Duodenal mucosa (tissue), 2 donors: ENCODE measurements at regions not wholly inside any gene's neighbourhood (a gene's known extent, or its start where the extent isn't known, plus 50 kb on each side); places are given as distances from the start of the nearest gene placed in this dataset.

Experiments
- H3K27ac ChIP-seq: one replicate; pipeline ENCODE4 v1.7.0; 2013; ENCODE audit warnings: low read depth, low read length
- H3K27me3 ChIP-seq, 2 donors: one replicate each; pipeline ENCODE4 v1.7.0; 2013; ENCODE audit warnings: low read length in 2 of 2, control low read depth in 1 of 2; ENCODE audit not compliant: insufficient read depth in 2 of 2, control insufficient read depth in 1 of 2
- H3K36me3 ChIP-seq, 2 donors: one replicate each; pipeline ENCODE4 v1.7.0; 2013; ENCODE audit warnings: low read length in 2 of 2, control low read depth in 1 of 2; ENCODE audit not compliant: insufficient read depth in 2 of 2, control insufficient read depth in 1 of 2
- H3K4me1 ChIP-seq, 2 donors: one replicate each; pipeline ENCODE4 v1.7.0; 2013; ENCODE audit warnings: low read length in 2 of 2, control low read depth in 1 of 2; ENCODE audit not compliant: insufficient read depth in 2 of 2, control insufficient read depth in 1 of 2
- H3K4me3 ChIP-seq, 2 donors: one replicate each; pipeline ENCODE4 v1.7.0; 2013; ENCODE audit warnings: low read length in 2 of 2, low read depth in 1 of 2
- H3K9ac ChIP-seq, 2 donors: one replicate each; pipeline ENCODE4 v1.7.0; 2013; ENCODE audit warnings: low read length in 2 of 2, low read depth in 1 of 2
- H3K9me3 ChIP-seq, 2 donors: one replicate each; pipeline ENCODE4 v1.7.0; 2013; ENCODE audit warnings: low read length in 2 of 2, control low read depth in 1 of 2; ENCODE audit not compliant: control insufficient read depth in 1 of 2

- H3K9ac ChIP-seq, result no peak overlapping the region
- peaks cover 0 to 2% of the 10 kb centered on the region in 2 donors for H3K9me3 ChIP-seq
- H3K4me3 ChIP-seq, result no peak overlapping the region
- no peaks in the 10 kb centered on the region for H3K27me3 ChIP-seq
- H3K36me3 ChIP-seq, result no peaks in the 10 kb centered on the region
- no peak overlapping the region for H3K27ac ChIP-seq
- no peaks in the 10 kb centered on the region for H3K4me1 ChIP-seq
Observed at GRCh38 chr4:32043248-32043633, 1323.1 kb downstream of the PCDH7 start.

GRCh38 chr4:32061916-32062315 lies 1341.7 kb downstream of the PCDH7 start:
- H3K27ac ChIP-seq, result no peak overlapping the region
- no peaks in the 10 kb centered on the region for H3K4me1 ChIP-seq
- H3K9me3 ChIP-seq, result peaks cover 0 to 6% of the 10 kb centered on the region in 2 donors
- H3K4me3 ChIP-seq, result no peak overlapping the region
- no peaks in the 10 kb centered on the region for H3K36me3 ChIP-seq
- H3K9ac ChIP-seq, result no peak overlapping the region
- H3K27me3 ChIP-seq, result no peaks in the 10 kb centered on the region

GRCh38 chr4:32073542-32073941 lies 1353.4 kb downstream of the PCDH7 start:
- Histone ChIP-seq H3K4me1 (no peaks in the 10 kb centered on the region), H3K36me3 (no peaks in the 10 kb centered on the region), H3K9ac (no peak overlapping the region), H3K4me3 (no peak overlapping the region), H3K27ac (no peak overlapping the region), H3K27me3 (no peaks in the 10 kb centered on the region), H3K9me3 (peaks cover 0 to 3% of the 10 kb centered on the region in 2 donors)

- Histone ChIP-seq H3K4me3 (no peak overlapping the region), H3K36me3 (no peaks in the 10 kb centered on the region)
Observed at GRCh38 chr4:32087211-32087610, 1367.0 kb downstream of the PCDH7 start.

GRCh38 chr4:32094987-32095386 lies 1374.8 kb downstream of the PCDH7 start:
- no peaks in the 10 kb centered on the region for H3K4me1 ChIP-seq
- no peaks in the 10 kb centered on the region for H3K9me3 ChIP-seq
- H3K36me3 ChIP-seq, result no peaks in the 10 kb centered on the region
- no peak overlapping the region for H3K4me3 ChIP-seq
- H3K27me3 ChIP-seq, result no peaks in the 10 kb centered on the region
- no peak overlapping the region for H3K9ac ChIP-seq
- H3K27ac ChIP-seq, result no peak overlapping the region

More at GRCh38 chr4:32087211-32087610, 1367.0 kb downstream of the PCDH7 start:
- H3K27ac ChIP-seq, result no peak overlapping the region
- no peaks in the 10 kb centered on the region for H3K27me3 ChIP-seq
- H3K9me3 ChIP-seq, result peaks cover 0 to 12% of the 10 kb centered on the region in 2 donors
- no peaks in the 10 kb centered on the region for H3K4me1 ChIP-seq
- H3K9ac ChIP-seq, result no peak overlapping the region

GRCh38 chr4:32102896-32103295 lies 1382.7 kb downstream of the PCDH7 start:
- H3K27me3 ChIP-seq, result no peaks in the 10 kb centered on the region
- H3K9me3 ChIP-seq, result no peaks in the 10 kb centered on the region
- no peak overlapping the region for H3K4me3 ChIP-seq
- H3K27ac ChIP-seq, result no peak overlapping the region
- no peaks in the 10 kb centered on the region for H3K4me1 ChIP-seq
- no peaks in the 10 kb centered on the region for H3K36me3 ChIP-seq
- H3K9ac ChIP-seq, result no peak overlapping the region

- no peak overlapping the region for H3K27ac ChIP-seq
- no peaks in the 10 kb centered on the region for H3K36me3 ChIP-seq
- no peak overlapping the region for H3K4me3 ChIP-seq
- no peak overlapping the region for H3K9ac ChIP-seq
- H3K4me1 ChIP-seq, result no peaks in the 10 kb centered on the region
- H3K27me3 ChIP-seq, result no peaks in the 10 kb centered on the region
- no peaks in the 10 kb centered on the region for H3K9me3 ChIP-seq
Observed at GRCh38 chr4:32106767-32107166, 1386.6 kb downstream of the PCDH7 start.

DNA sequence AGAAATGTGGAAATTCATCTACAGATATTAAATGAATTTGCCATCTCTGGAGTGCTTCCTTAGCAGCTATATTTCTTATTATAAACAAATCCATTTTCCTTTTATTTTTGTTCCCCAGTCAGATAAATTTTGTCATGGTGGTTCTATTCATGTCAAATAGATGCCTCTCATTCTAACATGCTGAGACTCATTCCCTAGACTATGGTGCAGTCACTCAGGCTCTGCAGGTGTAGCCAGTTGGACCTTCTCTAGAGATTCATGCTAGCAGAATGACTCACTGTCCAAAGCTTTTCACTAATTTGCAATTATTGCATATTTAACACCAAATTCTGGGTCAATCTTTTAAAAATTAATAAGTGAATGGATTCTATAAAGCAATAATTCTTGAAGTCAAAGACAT lies 1392.7 kb downstream of the PCDH7 start:
- no peaks in the 10 kb centered on the region for H3K9me3 ChIP-seq
- no peaks in the 10 kb centered on the region for H3K4me1 ChIP-seq
- no peak overlapping the region for H3K4me3 ChIP-seq
- no peaks in the 10 kb centered on the region for H3K36me3 ChIP-seq
- no peak overlapping the region for H3K27ac ChIP-seq
- H3K9ac ChIP-seq, result no peak overlapping the region
- H3K27me3 ChIP-seq, result no peaks in the 10 kb centered on the region

DNA sequence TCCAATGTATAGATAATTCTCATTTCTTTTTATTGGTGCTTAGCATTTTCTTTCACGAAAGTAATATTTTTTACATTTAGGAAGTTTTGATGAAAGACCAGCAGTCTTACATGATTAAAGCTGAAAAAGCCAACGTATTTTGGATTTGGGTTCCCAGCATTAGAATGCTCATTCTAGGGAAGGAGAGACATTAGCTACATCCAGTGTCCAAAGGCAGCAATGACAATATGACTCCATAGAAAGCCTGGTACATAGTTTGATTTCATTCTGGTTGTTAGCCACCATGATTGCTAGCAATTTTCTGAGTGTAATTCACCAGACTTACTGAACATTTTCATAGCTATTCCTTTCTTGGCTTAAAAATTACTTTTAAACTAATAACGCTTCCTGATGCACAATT lies 1397.5 kb downstream of the PCDH7 start:
- Histone ChIP-seq H3K9ac (no peak overlapping the region), H3K36me3 (no peaks in the 10 kb centered on the region), H3K27me3 (no peaks in the 10 kb centered on the region), H3K9me3 (peaks cover 0 to 2% of the 10 kb centered on the region in 2 donors), H3K27ac (no peak overlapping the region), H3K4me3 (no peak overlapping the region), H3K4me1 (no peaks in the 10 kb centered on the region)

- Histone ChIP-seq H3K27me3 (no peaks in the 10 kb centered on the region), H3K27ac (no peak overlapping the region), H3K36me3 (no peaks in the 10 kb centered on the region), H3K4me3 (no peak overlapping the region), H3K9me3 (peaks cover 0 to 2% of the 10 kb centered on the region in 2 donors), H3K9ac (no peak overlapping the region), H3K4me1 (no peaks in the 10 kb centered on the region)
Observed at GRCh38 chr4:32119907-32120306, 1399.7 kb downstream of the PCDH7 start.

GRCh38 chr4:32128549-32128948 lies 1408.4 kb downstream of the PCDH7 start:
- Histone ChIP-seq H3K4me3 (no peak overlapping the region), H3K27me3 (no peaks in the 10 kb centered on the region), H3K36me3 (no peaks in the 10 kb centered on the region), H3K9me3 (peaks cover 0 to 2% of the 10 kb centered on the region in 2 donors), H3K27ac (no peak overlapping the region), H3K4me1 (no peaks in the 10 kb centered on the region), H3K9ac (no peak overlapping the region)
